ENCODE measurements at regions not wholly inside any gene's neighbourhood (a gene's known extent, or its start where the extent isn't known, plus 50 kb on each side); places are given as distances from the start of the nearest gene placed in this dataset.

DNA sequence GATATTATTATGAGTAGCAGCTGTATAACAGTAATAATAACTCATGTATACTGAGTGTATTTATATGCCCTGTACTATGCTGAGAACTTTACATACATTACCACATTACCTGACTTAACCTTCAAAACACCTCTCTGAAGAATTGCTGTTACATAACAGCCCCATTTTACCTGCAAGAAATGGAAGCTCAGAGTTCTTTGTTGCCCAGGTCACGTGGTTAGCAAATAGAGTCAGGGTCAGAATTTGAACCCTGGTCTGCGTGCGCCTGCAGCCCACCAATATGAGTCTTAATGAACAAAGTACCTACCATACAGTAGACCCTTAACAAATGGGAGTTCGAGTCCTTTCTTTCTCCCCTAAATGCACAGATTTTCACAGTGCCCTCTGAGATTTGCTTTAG is 101.9 kb downstream of the MCFD2 start:
- in situ Hi-C loops (cut with MboI; ENCODE audit: low sequenced_read_pairs) = no loop called here

DNA sequence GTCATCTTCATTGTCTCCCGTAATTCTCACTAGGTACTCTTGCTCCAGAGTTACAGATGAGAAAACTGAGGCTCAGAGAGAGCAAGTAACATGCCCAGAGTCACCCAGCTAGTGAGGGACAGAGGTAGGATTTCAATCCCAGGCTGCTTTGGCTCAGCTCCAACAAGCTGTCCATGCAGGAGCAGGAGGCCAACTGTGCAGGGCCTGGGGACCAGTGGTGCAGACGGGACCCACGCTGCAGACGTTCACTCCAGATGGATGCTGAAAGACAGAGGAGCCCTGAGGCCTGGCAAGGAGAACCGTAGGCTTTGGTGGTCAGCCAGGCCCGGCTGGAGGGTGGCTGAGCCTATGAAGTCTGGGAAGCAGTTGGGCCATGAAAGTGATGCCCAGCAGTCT is 102.6 kb downstream of the MCFD2 start:
- in situ Hi-C loops (cut with MboI; ENCODE audit: low sequenced_read_pairs) = no loop called here
